Stimulated activated CD8-positive, alpha-beta memory T cell treated with anti-CD3 and anti-CD28 coated beads, Interleukin-2, amount 100 ng/mL, for 48 hours (primary cell): ENCODE measurements at regions not wholly inside any gene's neighbourhood (a gene's known extent, or its start where the extent isn't known, plus 50 kb on each side); places are given as distances from the start of the nearest gene placed in this dataset.
"Not testable (repeated sequence)": the region's sequence is repeated elsewhere in the genome, so short reads cannot be mapped to it uniquely, and the experiment has no call there.

Source experiments
- DNase-seq, 2 donors: peaks; one replicate each; pipeline ENCODE4 v3.0.0-alpha.2; 2020; ENCODE audit warnings: low read depth in 2 of 2

GRCh38 chr10:29728541-29729049 lies 93.8 kb upstream of the SVIL start:
- DNase-seq, result no peak

DNA sequence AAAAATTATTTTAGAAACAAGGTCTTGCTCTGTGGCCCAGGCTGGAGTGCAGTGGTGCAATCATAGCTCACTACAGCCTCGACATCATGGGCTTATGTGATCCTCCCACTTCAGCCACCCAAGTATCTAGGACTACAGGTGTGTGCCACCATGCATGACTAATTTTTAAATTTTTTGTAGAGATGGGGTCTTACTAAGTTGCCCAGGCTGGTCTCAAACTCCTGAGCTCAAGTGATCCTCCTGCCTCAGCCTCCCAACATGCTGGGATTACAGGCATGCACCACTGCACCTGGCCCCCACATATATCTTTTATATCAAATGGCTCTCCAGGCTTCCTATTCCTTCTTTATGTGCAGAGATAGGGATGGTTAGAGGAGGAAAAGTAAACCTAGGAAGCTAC lies 91.2 kb upstream of the SVIL start:
- not testable (repeated sequence) for DNase-seq

- DNase-seq, result no peak
Measured at GRCh38 chr10:29725133-29725720, 90.5 kb upstream of the SVIL start.

DNA sequence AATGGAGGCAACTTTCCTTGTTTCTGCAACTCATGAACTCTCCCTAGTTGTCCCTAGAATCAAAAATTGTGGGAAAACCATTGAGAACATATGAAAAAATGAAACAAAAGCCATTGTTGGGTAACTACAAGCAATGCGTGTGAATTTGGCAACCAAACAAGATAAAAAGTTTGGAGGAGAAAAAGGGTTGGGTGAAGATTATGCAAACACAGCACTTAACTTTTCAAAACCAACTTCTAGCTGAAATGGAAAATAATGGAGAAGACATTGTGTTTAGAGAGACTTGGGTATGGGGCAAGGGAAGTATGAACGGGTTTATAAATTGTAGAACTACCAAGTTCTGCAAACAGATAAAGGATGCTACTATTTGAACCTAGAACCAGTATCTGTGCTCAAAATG lies 89.0 kb upstream of the SVIL start:
- no peak for DNase-seq

DNA sequence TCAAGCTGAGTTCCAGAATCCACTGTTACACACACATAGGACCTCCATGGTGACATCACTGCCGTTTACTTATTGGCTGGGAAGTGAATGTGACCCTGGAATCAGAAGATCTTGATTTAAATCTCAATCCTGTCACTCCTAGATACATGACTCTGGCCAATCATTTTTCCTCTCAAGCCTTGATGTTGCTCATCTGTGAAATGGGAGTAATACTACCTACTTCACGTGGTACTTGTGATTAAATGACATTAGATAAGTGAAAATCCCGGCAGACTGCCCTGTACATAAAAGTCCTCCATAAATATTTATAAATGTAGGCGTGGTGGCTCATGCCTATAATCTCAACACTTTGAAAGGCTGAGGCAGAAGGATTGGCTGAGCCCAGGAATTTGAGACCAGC lies 88.0 kb upstream of the SVIL start:
- no peak for DNase-seq

- no peak for DNase-seq
Measured at GRCh38 chr10:29720149-29720548, 85.4 kb upstream of the SVIL start.

DNA sequence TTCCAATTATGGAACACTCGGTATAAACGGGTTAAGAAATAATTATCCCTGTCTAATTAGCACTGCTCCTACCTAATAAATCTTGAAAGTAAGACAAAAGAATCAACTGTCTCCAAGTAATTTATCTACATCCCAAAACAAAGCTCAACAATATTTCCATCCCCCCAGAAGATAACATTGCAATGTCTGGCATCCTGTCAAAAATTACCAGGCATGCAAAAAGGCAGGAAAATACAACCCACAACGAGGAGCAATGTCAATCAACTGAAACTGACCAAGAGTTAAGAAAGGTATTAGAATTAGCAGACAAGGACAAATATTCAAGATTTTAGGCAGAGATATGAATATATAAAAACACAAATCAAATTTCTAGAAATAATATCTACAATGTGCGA lies 84.5 kb upstream of the SVIL start:
- DNase-seq, result no peak

DNA sequence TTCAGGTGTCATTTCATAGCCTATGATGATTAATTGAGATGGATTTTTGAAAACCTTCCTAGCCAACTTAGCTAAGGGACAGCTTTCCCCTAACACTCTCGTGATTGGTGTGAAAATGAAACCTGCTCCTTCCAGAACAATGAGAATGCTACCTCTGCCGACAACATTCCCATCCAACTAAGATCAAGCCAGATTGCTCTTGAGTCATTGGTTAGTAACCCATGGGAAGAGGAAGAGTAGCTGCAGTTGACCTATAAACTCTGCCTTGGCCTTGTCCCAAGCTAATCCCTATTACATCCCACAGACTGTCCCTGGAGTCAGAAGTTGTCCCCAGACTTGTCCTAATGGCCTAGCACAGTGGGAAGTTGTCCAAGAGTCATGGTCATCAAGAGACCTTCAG lies 80.5 kb upstream of the SVIL start:
- DNase-seq, result no peak

DNA sequence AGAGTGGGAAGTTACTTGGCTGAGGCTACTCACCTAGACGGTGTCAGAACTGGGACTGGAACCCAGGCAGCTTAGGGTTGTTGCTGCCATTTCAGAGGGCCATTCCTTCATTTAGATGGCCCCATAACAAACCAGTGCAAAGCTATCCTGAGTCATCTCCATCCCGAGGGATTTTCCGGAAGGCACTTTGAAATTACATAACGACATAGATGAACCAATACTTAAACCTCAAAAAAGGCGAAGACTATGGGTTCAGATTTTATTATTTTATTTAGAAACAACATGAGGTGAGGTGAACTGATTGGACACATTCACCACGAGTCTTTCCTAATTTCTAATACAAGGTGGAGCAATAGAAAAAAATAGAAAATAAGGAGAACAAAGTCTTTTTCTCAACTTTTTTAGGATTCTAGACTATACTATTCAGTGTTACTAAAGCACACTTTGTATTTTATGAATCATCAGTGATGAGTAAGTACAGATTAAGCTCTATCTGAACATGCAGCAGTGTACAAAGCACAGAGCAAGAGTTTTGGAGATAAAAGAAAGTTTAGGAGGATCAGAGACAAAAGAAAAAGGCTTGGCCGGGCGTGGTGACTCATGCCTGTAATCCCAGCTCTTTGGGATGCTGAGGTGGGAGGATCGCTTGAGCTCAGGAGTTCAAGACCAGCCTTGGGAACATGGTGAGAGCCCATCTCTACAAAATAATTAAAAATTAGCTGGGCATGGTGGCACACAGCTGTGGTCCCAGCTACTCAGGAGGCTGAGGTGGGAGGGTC lies 79.5 kb upstream of the SVIL start:
- no peak for DNase-seq

DNA sequence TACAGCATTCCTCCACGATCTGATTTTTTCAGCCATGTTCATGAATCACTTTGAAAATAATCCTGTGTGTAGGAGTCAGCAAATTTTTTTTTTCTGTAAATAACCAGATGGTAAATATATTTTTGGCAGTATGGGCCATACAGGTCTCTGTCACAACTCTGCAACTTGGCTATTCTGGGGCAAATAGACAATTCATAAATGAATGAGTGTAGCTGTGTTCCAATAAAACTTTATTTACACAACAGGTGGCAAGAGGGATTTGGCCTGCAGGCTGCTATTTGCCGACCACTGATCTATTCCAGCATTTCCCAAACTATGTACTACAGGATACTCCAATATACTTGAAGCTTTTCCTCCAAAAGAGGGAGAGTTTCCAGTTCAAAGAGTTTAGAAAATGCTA lies 78.7 kb upstream of the SVIL start:
- DNase-seq, result no peak

GRCh38 chr10:29712108-29712507 lies 77.3 kb upstream of the SVIL start:
- DNase-seq, result no peak

- no peak for DNase-seq
Measured at GRCh38 chr10:29710128-29710527, 75.4 kb upstream of the SVIL start.

- no peak for DNase-seq
Measured at GRCh38 chr10:29709484-29710002, 74.8 kb upstream of the SVIL start.

DNA sequence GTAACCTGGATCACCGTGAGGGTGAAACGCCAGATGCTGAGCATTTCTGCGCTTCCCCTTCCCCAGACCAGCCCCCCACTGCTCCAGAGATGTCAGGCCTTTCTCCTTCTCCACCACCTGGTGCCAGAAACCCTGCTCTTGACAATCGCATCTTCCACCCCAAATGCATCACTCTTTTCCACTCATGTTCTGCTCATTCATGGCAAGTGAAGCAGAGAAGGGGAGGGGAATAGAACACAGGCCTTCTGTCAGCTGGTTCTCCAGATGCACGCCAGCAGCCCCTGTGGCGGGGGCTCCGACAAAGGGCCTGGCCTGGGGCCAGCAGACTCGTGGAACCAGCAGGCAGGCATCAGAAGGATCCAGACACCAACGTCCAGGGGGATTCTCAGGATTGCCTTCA lies 68.5 kb upstream of the SVIL start:
- DNase-seq, result no peak

DNA sequence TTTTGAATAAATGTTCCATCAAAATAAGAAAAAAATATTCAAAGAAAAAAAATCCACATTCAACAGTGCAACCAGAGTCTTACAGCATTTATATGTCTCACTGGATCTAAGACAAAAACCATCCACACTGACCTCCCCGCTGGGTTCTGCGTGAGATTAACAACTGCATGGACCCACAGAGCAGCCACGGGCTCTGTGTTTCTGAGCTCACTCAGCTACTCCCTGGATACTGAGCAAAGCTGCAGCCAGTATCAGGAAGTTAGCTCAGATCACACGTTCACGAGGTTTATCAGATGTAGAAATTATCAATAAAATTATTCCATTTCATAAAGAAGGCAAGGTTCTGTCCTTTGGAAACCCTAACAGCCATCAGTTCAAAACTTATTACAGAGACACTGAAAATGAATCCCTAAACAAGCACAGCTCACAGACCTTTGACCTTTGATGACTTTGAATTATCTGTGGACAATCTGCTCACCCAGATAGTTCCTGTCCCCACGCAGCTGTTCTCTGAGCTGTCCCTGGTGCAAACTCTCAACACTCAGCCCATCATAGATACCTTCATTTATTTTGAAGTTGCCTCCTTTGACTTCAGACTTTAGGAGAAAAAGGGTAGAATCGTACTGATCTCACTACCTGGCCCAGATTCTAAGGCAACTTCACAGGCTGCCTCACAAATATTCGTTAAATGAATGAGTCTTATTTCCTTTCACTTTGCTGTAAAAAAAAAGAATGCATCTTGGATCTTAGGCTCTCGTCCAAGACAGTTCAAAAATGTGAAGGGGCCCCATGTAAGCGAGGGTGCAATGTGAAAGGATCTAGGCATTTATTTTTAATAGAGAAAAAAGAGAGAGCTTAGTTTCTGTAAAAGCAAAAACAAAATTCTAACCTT lies 67.7 kb upstream of the SVIL start:
- no peak for DNase-seq

GRCh38 chr10:29701306-29701705 lies 66.5 kb upstream of the SVIL start:
- no peak for DNase-seq

- no peak for DNase-seq
Measured at GRCh38 chr10:29699621-29700020, 64.8 kb upstream of the SVIL start.

- no peak for DNase-seq
Measured at GRCh38 chr10:29698773-29699490, 64.2 kb upstream of the SVIL start.

GRCh38 chr10:29696581-29696980 lies 61.8 kb upstream of the SVIL start:
- not testable (repeated sequence) for DNase-seq

- DNase-seq, result no peak
Measured at GRCh38 chr10:29694121-29694520, 59.4 kb upstream of the SVIL start.

DNA sequence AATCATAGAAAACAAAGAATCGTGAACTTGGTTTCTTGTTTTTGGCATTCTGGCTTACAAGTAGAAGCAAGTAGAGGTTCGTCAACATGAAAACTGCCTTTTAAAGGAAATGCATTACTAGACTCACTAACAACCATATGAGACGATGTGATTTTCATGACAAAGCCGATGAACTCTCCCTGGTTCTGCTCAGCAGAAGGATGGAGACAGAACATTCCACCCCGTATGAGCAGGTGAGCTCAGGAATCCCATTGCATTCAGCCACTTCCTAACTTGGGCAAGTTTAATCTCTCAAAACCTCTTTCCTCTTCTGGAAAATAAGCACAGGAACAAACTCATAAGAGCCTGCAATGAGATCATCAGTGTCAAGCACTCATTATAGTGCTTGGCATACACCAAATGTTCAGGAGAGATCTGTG lies 57.4 kb upstream of the SVIL start:
- no peak for DNase-seq
